Peyer's patch (tissue), 4 donors: ENCODE measurements at regions not wholly inside any gene's neighbourhood (a gene's known extent, or its start where the extent isn't known, plus 50 kb on each side); places are given as distances from the start of the nearest gene placed in this dataset.

ENCODE experiments used
- POLR2A ChIP-seq, 2 donors: fragments of 450-650 bp; IDR thresholded peaks; one replicate each; pipeline ENCODE4 v1.5.1; 2017; ENCODE audit warnings: antibody characterized with exemption in 2 of 2, mild to moderate bottlenecking in 2 of 2, moderate library complexity in 2 of 2
- TF ChIP-seq, protein P1 (sequence below), 6 experiments: fragments of 450-650 bp in 4 of 6; fragments of 200-600 bp in 2 of 6; sonication (generic) in 1 of 6; IDR thresholded peaks; one replicate each; pipeline ENCODE4 v1.5.1; 2017 to 2019; ENCODE audit warnings: antibody characterized with exemption in 6 of 6, mild to moderate bottlenecking in 3 of 6, moderate library complexity in 1 of 6

DNA sequence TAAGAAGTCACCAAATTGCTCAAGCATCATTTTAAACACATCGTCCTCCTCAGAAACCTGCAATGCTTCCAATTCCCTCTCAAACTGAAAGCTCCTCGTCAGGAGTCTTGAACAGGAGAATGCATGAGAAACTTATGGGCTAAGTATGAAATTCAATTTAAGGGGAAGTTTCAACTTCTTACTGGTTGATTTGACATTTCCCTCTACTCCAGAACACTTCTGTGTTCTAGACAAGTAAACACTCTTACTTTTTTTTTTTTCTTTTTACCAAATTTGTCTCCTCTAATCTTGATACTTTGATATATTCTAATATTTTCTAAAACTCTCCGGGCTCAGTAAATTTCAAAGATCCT, 181.7 kb downstream of the RSL24D1 start:
- TF ChIP-seq, protein P1, sequence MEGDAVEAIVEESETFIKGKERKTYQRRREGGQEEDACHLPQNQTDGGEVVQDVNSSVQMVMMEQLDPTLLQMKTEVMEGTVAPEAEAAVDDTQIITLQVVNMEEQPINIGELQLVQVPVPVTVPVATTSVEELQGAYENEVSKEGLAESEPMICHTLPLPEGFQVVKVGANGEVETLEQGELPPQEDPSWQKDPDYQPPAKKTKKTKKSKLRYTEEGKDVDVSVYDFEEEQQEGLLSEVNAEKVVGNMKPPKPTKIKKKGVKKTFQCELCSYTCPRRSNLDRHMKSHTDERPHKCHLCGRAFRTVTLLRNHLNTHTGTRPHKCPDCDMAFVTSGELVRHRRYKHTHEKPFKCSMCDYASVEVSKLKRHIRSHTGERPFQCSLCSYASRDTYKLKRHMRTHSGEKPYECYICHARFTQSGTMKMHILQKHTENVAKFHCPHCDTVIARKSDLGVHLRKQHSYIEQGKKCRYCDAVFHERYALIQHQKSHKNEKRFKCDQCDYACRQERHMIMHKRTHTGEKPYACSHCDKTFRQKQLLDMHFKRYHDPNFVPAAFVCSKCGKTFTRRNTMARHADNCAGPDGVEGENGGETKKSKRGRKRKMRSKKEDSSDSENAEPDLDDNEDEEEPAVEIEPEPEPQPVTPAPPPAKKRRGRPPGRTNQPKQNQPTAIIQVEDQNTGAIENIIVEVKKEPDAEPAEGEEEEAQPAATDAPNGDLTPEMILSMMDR (IDR thresholded peaks at IDR 0.05) = no peak
- no peak for TF ChIP-seq POLR2A (IDR thresholded peaks at IDR 0.05)
